ENCODE measurements at regions not wholly inside any gene's neighbourhood (a gene's known extent, or its start where the extent isn't known, plus 50 kb on each side); places are given as distances from the start of the nearest gene placed in this dataset.
A peak's percentile ranks its signal among the peaks of the same experiment; 100 is the strongest.

DNA sequence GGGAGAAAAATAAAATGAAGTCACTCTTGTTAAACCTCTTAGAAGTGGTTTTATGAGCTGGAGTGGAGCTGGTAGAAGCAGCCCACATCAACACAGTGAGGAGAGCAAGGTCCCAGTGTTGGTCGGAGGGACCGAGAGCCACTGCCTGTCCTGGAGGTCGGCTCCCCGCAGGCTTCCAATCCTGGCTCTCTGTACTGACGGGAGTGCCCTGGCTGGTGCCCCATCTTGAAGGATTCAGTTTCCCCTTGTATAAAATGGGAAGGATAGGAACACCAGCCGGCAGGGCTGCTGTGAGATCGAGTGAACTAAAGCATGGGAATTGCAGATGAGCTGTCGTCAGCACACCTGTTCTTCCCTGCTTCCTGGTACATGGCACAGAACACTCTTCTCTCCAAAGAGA is 104.3 kb upstream of the ID2 start:
- no peak for DNase-seq

DNA sequence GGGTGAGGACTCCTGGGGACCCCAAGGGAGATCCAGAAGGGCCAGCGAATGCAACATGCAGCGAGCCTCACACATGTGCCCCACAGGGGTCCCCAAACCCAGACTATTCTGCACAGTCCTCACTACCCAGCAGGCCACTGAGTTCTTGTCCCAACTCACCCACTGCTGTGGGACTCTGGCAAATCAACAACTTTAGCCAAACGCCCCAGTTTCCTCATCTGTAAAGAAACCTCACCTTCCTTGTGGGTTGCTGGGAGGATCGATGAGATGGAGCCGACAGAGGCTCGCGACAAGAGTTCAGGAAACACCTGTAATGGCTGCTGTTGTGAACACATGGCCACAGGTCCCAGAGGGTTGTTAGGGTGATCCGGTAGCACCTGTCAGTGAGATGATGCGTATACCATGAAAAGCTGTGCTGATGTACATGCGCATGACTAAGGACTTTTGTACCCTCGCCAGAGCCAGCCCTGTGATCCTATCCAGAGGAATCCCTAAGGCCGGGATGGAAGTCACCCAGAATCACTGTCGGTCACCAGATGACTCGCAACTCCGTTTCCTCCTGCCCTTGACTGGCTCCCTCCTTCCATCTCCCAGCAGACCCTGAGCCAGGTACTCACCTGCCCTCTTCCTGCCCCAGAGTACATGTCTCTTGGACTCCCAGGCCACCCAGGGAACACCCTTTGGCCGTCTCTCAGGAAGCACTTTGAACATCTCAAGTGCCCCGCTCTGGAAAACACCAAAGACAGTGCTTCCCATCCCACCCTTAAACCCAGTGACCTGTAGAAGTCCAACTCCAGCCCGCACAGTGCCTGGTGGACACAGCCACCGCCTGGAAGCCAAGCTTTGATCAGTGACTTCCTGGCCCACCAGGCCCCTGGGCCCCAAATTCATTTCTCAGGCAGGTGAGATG is 103.3 kb upstream of the ID2 start:
- no peak for DNase-seq

DNA sequence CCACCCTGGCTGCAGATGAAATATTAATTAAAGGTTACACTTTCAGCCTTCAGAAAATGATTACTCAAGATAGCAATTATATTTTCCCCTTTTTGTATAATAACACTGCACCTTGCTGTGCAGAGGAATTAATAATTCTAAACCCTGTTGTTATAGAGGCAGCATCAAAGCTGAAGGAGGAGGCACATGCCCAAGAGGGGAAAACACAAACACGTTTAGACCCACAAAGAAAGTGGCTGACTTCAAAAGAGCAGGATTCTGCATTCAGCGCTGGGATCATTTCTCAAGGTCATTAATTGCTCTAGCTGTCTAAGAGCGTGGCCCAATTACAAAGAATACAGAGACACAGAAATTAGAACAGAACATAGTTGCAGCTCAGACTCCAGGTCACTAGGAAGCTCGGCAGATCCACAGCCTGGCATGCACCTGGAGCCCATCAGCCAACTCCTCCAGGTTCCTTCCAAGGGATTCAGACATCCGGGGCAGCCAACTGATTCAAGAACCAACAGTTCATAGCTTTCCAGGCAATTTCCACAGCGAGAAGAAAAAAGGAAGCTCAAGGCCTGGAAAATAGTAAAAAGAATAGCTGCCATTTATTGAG is 102.3 kb upstream of the ID2 start:
- no peak for DNase-seq

DNA sequence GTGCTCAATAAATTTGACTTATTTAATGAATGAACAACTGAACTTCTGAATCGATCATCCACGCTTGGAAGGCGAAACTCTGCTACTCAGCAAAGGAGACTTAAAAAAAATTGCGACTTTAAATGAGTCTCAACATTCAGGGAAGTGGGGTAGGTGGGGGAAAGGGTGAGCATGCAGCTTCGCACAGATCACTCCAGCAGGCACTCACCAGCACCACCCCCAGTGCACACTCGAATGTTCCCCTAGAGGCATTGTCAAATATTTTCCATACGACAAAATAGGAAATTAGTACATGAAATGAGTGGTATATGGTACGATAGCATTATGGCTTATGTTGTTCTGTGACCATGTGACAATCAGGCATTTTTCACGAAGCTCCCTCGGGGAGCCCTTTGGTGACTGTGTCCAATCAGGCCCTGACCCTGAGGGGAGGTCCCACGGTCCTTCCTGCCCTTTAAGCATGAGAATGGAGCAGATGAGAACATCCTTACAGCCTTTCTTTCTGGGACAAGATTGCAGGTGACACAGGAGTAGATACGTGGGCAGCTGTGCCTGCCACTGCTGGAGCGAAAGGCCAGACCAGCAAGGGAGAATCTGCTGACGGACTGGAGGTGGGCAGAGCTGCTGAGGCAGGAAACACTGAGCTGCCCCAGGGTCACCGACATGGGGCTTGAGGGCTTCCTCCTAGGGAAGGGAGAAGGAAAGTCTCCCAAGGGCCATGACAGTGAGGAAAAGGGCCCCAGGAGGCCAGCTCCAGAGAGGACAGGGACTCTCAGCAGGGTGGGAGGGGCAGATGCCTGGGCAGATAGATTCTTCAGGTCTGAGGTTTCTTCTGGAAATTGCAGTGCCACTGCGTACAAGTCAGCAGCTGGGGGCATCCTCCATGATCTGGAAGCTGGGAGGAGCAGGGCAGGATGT is 101.3 kb upstream of the ID2 start:
- no peak for DNase-seq

DNA sequence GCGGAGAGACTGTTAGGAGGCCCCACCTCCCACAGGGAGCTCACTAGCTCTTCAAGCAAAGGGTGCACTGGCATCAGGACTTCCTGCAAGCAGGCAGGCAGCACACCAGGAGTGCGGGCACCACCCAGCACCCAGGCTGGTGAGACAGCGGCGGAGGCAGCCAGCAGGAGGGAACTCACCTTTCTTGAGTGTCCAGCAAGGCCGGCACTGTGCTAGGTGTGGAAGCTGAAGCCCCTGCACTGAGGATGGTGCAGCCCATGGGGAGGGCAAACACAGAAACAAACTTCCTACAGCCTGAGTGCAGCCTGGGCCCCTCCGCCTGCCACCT is 100.7 kb upstream of the ID2 start:
- DNase-seq = no peak

DNA sequence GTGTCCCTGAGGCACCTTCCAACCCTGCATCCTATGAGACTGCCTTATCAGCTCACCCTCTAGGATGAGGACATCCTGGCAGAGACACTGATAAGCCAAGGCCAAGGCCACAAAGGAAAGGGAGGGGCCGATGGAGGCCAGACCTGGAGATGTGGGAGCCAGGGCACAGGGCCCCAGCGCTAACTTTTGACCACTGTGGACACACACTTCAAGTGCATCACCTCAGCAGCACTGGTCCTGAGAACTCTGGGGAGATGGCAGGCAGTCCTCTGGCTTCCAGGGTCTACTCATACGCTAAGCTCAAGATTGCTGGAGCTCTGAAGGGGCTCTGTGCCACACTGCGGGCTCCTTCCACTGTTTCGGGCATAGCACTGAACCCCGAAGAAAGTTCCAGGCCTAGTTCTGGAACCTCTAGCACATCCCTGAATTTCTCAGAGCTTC is 100.2 kb upstream of the ID2 start:
- no peak for DNase-seq

DNA sequence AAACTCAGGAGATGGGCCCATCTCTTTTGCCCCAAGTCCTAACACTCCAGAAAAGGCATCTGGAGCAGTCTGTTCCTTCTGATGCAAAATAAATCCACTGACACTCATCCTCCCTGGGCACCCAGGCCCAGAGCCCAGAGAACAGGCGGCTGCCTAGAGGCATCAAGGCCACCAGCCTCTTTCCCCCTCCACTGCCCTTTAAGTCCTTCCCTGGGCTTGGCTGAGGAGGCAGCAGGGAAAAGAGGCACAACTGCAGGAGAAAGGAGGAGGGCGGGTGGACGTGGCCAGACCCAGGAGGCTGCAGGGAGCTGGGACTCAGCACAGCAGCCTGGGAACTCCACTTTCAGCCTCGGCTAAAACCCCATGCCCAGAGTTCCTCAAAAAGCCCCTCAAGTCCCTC is 99.7 kb upstream of the ID2 start:
- no peak for DNase-seq

DNA sequence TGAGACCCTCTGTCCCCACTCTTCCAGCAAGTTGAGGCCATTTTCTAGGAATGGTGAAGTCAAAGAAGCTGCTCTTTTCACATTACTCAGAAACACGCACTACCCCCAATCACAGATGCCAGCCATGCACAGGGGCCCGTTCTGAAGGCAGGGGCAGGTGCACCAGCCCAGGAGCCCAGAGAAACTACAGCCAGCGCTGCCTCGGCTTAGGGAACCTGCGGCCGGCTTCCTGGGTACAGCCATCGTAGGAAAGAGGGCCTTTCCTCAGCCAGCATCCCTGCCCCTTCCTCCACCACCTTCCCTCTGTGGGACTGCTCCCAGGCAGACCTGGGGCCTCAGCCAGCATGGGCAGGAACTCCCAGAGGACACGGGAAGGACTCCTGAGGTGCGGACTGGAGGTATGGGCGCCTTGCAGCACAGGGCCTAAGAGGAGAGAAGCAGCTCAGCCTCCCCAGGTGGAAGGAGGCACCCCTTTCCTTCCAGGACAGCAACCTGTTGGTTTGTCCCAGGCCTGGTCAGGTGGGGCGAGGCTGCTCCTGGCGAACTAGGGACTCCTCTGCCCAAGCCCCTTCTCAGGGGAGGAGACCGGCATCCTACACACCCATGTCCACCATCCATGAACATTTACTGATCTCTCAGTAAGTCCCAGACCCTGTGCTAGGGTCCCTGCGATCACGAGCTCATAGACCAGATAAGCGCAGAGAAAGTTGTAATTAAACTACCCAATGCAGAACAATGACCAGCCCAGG is 99.0 kb upstream of the ID2 start:
- no peak for DNase-seq

DNA sequence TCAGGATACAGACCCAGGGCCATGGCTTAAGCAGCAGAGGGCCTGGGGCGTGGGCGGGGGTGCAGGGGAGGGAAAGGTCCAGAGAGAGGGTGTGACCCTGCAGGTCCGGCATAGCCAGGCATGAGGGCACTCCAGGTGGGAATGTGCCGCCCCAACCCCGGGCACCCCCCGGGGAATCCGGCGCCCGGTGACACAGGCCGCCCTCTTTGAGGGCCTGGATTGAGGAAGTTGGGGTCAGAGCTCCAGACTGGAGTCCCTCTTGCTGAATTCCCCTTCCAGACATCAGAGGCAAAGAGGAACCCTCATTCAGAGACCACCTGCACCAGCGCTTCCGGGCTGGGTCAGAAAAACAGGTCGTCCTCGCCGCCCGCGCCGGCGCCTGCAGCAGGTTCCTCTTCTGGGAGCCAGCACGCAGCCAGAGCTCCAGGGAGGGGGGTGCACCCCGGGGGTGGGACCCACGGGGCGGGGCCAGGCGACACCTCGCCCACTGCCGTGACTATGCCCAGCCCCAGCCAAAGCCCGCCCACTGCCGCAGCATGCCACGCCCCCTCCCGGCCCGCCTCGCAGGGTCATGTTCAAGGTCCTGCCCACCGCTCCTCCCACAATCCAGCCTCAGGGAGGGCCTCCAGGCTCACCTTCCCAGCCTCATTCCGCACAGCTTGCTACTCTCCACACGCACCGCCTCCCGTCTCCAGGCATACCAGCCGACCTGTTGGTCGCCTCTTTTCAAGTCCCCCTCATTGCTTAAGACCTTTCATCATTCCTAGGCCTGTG is 98.3 kb upstream of the ID2 start:
- DNase-seq = peak; percentile 85

DNA sequence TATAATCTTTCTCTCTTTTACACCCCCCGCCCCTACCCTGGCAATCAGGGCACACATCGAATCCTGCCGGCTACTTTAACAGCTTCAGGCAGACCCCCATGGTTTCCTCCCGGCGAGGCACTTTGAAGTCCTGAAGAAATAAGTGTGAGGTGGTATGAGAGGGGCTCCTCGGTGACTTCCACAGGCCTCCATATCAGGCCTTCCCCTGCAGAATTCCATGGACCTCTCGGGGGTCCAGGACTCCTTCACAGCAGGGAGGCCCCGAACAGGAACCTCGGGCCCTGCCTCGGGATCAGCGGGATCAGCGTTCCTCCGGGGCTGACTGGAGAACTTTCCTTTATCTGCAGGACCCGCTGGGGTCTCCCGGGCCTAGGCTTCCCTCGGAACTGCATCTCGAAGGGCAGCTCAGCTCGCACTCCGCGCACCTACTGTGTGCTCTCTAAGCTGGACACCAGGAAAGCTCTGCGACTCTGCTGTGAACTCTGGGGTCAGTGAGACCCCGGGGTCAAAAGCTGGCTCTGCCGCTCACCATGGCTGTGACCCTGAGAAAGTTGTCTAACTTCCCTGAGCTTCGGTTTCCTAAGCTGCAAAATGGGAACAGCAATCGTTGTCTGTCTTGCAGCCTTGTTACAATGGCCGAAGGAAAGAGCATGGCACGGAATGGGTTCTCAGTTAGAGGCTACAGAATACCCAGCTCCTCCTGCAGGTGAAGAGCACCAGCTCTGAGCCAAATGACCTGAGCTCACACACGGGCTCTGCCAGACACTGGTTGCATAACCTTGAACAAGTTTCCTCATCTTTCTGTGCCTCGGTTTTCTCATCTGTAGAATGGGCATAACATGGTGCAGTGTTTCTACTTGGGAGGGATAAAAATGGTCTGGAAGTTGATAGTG is 97.4 kb upstream of the ID2 start:
- no peak for DNase-seq

DNA sequence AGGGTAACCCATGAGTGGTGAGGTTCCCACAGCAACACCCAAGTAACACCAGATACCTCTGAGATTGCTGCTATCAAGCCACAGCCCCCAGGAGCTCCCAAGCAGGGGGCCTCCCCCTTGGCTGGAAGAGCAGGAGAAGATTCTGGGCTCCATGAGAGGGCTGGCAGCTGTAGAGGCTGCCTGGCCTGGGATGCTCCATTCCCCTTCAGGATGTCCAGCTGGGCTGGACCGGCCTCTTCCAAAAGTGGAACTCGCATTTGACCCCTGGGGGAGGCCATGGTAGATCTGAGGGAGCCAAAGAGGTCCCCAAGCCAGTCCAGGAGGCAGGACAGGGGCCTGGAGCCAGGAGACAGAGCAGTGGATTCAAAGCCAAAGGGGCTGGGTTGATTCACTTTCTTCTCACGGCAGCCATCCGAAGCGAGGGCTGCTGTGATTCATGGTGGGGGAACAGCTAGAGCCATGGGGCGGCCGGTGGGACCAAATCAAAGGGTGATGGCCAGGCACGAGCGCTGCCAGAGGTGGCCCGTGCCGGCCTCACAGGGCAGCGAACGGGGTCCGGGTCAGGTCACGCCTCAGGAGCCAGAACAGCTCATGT is 95.3 kb upstream of the ID2 start:
- no peak for DNase-seq

DNA sequence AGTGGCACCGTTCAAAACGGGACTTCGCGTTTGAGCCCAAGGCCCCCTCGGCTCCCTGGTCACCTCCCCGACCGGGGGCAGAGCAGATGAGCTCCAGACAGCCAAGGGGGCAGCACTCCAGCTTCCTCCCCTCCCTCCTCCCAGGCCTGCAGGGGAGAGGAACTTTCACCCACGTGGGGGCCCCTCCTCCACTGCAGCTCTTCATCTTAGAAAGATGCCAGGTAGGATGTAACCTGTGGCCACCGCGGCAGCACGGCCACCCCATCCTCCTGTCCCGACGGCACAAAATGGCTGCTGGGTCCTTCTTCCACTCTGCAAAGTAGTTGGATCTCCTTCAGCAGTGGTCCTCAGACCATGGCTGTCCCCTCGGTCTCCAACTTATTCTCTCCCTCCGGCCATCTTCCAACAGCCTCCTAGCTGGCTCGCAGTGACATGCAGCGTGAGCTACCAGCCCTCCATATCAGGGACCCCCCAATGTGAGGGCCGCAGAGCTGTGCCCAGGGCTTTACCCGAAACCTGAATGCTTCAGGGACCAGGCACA is 94.5 kb upstream of the ID2 start:
- DNase-seq = no peak

DNA sequence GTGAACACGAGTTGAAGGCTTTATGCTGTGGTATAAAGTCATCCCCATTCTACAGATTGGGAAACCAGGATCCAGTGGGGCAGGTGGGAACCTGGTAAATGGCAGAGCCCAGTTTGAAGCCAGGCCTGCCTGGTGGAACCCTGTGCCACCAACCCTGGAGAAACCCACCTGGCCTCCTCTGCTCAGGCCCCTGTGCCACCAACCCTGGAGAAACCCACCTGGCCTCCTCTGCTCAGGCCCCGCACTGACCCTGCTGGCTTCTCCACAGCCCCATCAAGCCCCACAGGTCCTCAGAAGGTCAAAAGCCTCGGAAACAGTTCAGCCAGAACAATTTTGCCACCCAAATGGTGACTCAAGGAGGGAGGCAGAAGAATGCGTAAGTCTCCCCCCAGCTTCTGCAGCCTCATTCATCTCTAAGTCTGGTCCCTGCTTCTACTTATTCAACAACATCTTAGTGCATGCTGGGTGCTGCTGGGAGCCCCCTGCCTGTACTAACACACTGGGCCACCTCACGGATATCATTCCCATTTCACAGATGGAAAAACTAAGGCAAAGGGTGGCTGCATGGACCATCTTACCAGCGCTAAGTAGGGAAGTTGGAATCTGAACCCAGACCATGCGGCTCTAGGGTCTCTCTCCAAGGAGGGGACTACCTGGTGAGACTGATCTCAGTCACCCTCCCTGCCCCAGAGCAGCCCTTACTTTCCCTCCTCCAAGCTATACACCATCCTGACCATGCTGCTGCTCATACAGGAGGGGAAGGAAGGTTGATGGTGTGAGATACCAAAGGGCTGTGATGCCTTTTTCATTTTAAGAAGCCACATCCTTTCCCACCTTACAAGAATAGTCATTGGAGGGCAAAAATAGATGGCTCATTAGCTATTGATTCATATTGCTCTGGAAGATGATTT is 93.7 kb upstream of the ID2 start:
- no peak for DNase-seq

DNA sequence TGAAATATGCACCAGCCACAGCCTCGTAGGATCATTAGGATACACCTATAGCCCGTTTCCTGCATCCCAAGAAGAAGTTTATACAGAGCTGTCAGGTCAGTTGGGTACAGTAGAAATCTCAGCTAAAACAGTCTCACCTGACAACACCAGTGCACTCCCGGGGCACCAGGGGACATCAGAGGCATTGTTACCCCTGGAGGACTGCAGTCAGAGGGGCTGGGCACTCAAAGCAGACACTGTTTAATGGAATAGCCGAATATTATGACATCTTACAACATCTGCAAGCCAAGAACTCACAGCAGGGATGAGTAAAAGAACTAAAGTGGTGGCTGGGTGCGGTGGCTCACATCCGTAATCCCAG is 93.0 kb upstream of the ID2 start:
- DNase-seq = no peak

DNA sequence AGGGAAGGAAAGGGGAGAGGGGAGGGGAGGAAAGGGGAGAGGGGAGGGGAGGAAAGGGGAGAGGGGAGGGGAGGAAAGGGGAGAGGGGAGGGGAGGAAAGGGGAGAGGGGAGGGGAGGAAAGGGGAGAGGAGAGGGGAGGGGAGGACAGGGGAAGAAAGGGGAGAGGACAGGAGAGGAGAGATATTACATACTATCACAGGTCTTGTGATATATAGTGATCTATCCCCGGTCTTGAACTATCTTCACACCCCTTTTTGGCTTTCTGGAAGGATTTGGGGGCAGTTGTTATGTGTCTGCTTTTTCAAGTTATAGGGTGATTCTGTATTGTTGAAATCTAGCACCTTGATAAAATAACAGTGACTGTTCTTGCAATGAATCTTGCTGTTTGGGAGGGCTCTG is 92.1 kb upstream of the ID2 start:
- no peak for DNase-seq

DNA sequence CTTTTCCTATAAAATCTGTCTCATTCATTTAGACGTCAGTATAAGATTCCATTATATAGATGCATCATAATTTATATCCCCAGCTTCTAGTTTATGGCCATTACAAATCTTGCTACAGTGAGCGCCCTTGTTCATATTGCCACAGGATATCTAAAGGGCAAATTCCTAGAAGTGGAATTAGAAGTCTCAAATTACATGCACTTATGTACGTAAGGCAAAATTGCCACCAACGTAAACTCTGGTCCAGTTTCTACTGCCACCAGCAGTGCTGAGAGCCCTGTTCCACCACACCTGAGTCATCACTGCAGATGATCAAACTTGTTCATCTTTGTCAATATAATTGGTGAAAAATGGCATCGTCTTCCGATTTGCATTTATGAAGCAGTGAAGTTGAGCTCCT is 90.9 kb upstream of the ID2 start:
- DNase-seq = no peak

DNA sequence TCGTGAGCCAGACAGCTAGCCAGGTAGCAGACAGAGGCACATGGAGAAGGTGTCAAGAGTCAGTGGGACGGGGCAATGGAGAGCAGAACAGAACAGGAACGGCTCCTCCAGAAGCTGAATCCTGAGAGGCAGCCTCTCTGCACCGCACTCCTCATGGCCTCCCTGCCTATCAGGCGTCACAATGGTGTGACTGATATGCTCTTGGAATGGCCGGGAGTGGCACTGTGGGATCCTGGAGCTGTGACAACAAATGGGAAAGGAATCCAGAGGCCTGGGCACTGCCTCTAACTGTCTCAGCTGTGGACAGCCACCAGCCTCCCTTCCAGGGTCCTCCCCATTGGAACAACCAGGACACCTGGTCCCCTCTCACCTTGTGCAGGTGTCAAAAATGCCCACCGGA is 89.1 kb upstream of the ID2 start:
- DNase-seq = no peak

DNA sequence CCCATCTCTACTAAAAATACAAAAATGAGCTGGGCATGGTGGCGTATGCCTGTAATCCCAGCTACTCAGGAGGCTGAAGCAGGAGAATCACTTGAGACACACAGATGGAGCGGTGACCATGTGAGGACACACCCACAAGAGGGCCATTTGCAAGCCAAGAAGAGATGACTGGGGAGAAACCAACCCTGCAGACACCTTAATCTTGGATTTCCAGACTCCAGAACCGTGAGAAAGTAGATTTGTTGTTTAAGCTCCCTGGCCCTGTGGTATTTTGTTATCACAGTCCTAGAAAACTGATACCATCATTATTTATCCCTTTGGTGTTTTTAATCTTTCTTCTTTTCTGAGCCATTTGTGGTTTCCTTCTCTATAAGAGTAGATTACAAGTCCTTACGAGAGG is 88.6 kb upstream of the ID2 start:
- DNase-seq = no peak

DNA sequence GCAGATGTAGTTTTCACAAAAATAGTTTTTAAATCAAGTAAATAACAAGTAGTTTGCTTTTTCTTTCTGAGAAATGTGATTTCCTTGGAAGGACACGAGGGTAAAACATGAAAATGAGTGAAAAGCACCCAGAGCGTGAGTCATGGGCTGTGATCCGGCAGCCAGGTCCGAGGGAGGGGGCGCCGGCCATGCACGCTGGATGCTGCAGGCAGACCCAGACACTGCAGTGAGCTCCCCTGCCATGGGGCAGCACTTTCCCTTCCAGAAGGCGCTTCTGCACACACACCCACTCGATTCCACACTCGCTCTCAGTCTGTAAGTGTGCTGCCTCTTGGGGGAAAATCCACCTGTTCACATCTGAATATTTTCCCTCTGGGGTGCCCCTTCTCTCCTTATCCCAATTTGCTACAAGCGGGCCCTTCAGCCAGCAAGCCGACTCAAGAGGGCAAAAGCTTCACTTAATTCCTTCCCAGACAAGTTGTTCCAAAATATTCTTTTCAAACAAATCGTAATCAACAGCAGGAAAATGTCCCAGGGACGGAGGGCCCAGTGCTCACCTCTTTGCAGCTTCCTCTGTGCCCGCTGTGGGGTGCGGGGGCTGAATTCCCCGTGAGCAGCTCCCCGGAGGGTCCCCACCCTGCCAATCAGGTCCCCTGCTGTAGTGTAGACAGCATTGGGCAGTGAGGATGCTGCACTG is 87.0 kb upstream of the ID2 start:
- no peak for DNase-seq

Data from NCI-H1436 (cell line).